HEK293 (cell line): ENCODE measurements at regions not wholly inside any gene's neighbourhood (a gene's known extent, or its start where the extent isn't known, plus 50 kb on each side); places are given as distances from the start of the nearest gene placed in this dataset.

Source experiments
- CTCF ChIP-seq: fragments of 450-650 bp; formaldehyde crosslinking; IDR thresholded peaks from 2 replicates; pipeline ENCODE4 v1.5.1; 2016; ENCODE audit warnings: missing biosample characterization, missing genetic modification characterization
- INSM2 ChIP-seq: fragments of 450-650 bp; formaldehyde crosslinking; IDR thresholded peaks from 2 replicates; pipeline ENCODE4 v1.5.1; 2016; ENCODE audit warnings: missing biosample characterization, missing genetic modification characterization
- REST ChIP-seq: fragments of 450-650 bp; formaldehyde crosslinking; IDR thresholded peaks from 2 replicates; pipeline ENCODE4 v1.5.1; 2016; ENCODE audit warnings: missing biosample characterization, missing genetic modification characterization
- YY1 ChIP-seq: fragments of 450-650 bp; formaldehyde crosslinking; IDR thresholded peaks from 2 replicates; pipeline ENCODE4 v1.5.1; 2018; ENCODE audit warnings: missing biosample characterization, missing genetic modification characterization
- ZFP37 ChIP-seq: fragments of 450-650 bp; formaldehyde crosslinking; IDR thresholded peaks from 2 replicates; pipeline ENCODE4 v1.5.1; 2016; ENCODE audit warnings: missing biosample characterization, missing genetic modification characterization
- ZFP41 ChIP-seq: fragments of 450-650 bp; formaldehyde crosslinking; IDR thresholded peaks from 2 replicates; pipeline ENCODE4 v1.5.1; 2016; ENCODE audit warnings: missing biosample characterization, missing genetic modification characterization, borderline replicate concordance
- ZNF114 ChIP-seq: fragments of 450-650 bp; formaldehyde crosslinking; IDR thresholded peaks from 2 replicates; pipeline ENCODE4 v1.5.0; 2017; ENCODE audit warnings: missing biosample characterization, missing genetic modification characterization
- ZNF148 ChIP-seq: fragments of 450-650 bp; formaldehyde crosslinking; IDR thresholded peaks from 2 replicates; pipeline ENCODE4 v1.5.0; 2017; ENCODE audit warnings: missing biosample characterization, missing genetic modification characterization, borderline replicate concordance
- ZNF629 ChIP-seq: fragments of 450-650 bp; formaldehyde crosslinking; IDR thresholded peaks from 2 replicates; pipeline ENCODE4 v1.5.1; 2017; ENCODE audit warnings: missing biosample characterization, missing genetic modification characterization
- ZNF768 ChIP-seq: fragments of 450-650 bp; formaldehyde crosslinking; IDR thresholded peaks from 2 replicates; pipeline ENCODE4 v1.5.1; 2018; ENCODE audit warnings: missing biosample characterization, mild to moderate bottlenecking, missing genetic modification characterization

GRCh38 chrX:69388526-69388925 is 115.6 kb upstream of the NALF2 start:
- TF ChIP-seq INSM2 (tag by site-specific recombination) (no peak), ZFP37 (tag by site-specific recombination) (no peak), ZNF114 (tag by site-specific recombination) (no peak), ZNF148 (tag by site-specific recombination) (no peak), CTCF (tag by site-specific recombination) (no peak), REST (tag by site-specific recombination) (no peak), YY1 (no peak), ZNF768 (tag by site-specific recombination) (no peak), ZFP41 (tag by site-specific recombination) (no peak), ZNF629 (tag by site-specific recombination) (no peak)
